ENCODE measurements at regions not wholly inside any gene's neighbourhood (a gene's known extent, or its start where the extent isn't known, plus 50 kb on each side); places are given as distances from the start of the nearest gene placed in this dataset.

GRCh38 chr2:215606219-215606618 lies 170.4 kb upstream of the FN1 start:
- H3K27me3 ChIP-seq (ENCODE audit: insufficient read depth, poor library complexity, severe bottlenecking): no peaks in the 10 kb centered on the region
- DNase-seq (ENCODE audit: low read depth in 1 of 2, low spot score in 1 of 2): no peak
- H3K27ac ChIP-seq (replicated peaks): no peak overlapping the region
- no peak for TF ChIP-seq REST (IDR thresholded peaks at IDR 0.05; ENCODE audit: insufficient replicate concordance, low read depth)
- TF ChIP-seq SPI1 (IDR thresholded peaks at IDR 0.05; ENCODE audit: borderline replicate concordance, low read depth): no peak
- no peak for TF ChIP-seq POLR2AphosphoS5 (IDR thresholded peaks at IDR 0.05; ENCODE audit: low read depth)
- no peak for TF ChIP-seq CTCF (IDR thresholded peaks at IDR 0.05; ENCODE audit: insufficient read depth, low read length)
- no peak for TF ChIP-seq GABPA (IDR thresholded peaks at IDR 0.05; ENCODE audit: low read depth)
- no peak overlapping the region for H3K4me3 ChIP-seq (replicated peaks; ENCODE audit: insufficient read depth, low read length)

- Histone ChIP-seq H3K4me3 (replicated peaks; ENCODE audit: insufficient read depth, low read length) (no peak overlapping the region), H3K27ac (replicated peaks) (no peak overlapping the region), H3K27me3 (ENCODE audit: insufficient read depth, poor library complexity, severe bottlenecking) (no peaks in the 10 kb centered on the region)
- DNase-seq (ENCODE audit: low read depth in 1 of 2, low spot score in 1 of 2): no peak
- TF ChIP-seq GABPA (IDR thresholded peaks at IDR 0.05; ENCODE audit: low read depth) (no peak), POLR2AphosphoS5 (IDR thresholded peaks at IDR 0.05; ENCODE audit: low read depth) (no peak), SPI1 (IDR thresholded peaks at IDR 0.05; ENCODE audit: borderline replicate concordance, low read depth) (no peak), CTCF (IDR thresholded peaks at IDR 0.05; ENCODE audit: insufficient read depth, low read length) (no peak), REST (IDR thresholded peaks at IDR 0.05; ENCODE audit: insufficient replicate concordance, low read depth) (no peak)
Observed at GRCh38 chr2:215605214-215605613, 169.3 kb upstream of the FN1 start.

GRCh38 chr2:215604606-215605005 lies 168.7 kb upstream of the FN1 start:
- H3K27ac ChIP-seq (replicated peaks): no peak overlapping the region
- DNase-seq (ENCODE audit: low read depth in 1 of 2, low spot score in 1 of 2): no peak
- no peak overlapping the region for H3K4me3 ChIP-seq (replicated peaks; ENCODE audit: insufficient read depth, low read length)
- H3K27me3 ChIP-seq (ENCODE audit: insufficient read depth, poor library complexity, severe bottlenecking): no peaks in the 10 kb centered on the region
- TF ChIP-seq POLR2AphosphoS5 (IDR thresholded peaks at IDR 0.05; ENCODE audit: low read depth): no peak

GRCh38 chr2:215603440-215603839 lies 167.6 kb upstream of the FN1 start:
- TF ChIP-seq REST (IDR thresholded peaks at IDR 0.05; ENCODE audit: insufficient replicate concordance, low read depth): no peak
- TF ChIP-seq GABPA (IDR thresholded peaks at IDR 0.05; ENCODE audit: low read depth): no peak
- TF ChIP-seq CTCF (IDR thresholded peaks at IDR 0.05; ENCODE audit: insufficient read depth, low read length): no peak
- TF ChIP-seq SPI1 (IDR thresholded peaks at IDR 0.05; ENCODE audit: borderline replicate concordance, low read depth): no peak
- no peak for TF ChIP-seq POLR2AphosphoS5 (IDR thresholded peaks at IDR 0.05; ENCODE audit: low read depth)
- Histone ChIP-seq H3K27me3 (ENCODE audit: insufficient read depth, poor library complexity, severe bottlenecking) (no peaks in the 10 kb centered on the region), H3K27ac (replicated peaks) (no peak overlapping the region), H3K4me3 (replicated peaks; ENCODE audit: insufficient read depth, low read length) (no peak overlapping the region)
- DNase-seq (ENCODE audit: low read depth in 1 of 2, low spot score in 1 of 2): no peak

All from HL-60 (cell line).